NCI-H345 treated with DMSO at 0.1 percent for 48 hours (cell line): ENCODE measurements at regions not wholly inside any gene's neighbourhood (a gene's known extent, or its start where the extent isn't known, plus 50 kb on each side); places are given as distances from the start of the nearest gene placed in this dataset.

Source experiments
- DNase-seq: peaks from one replicate; lab custom pipeline; 2025; ENCODE audit not compliant: unreplicated experiment; lab: John Stamatoyannopoulos, UW

GRCh38 chr1:118364882-118365281, 179.9 kb upstream of the SPAG17 start:
- no peak for DNase-seq

DNA sequence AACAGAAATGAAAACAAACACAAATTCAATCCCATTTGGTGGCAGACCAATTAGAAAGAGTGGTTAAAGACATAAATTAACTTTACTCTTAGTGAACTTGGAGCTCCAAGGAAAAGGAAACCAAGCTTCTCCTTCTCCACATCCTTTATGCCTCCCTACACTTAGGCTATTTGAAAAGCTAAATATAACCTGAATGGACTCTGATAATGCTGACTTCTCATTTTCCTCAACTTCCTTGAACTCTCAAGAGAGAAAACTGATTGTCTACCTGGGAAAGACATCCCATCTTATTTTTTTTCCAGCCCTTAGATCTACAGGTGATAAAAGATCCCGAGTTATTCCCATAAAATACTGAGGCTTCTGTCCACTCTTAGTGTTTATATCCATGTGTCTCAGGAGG, 178.4 kb upstream of the SPAG17 start:
- no peak for DNase-seq

GRCh38 chr1:118360817-118361216, 175.8 kb upstream of the SPAG17 start:
- DNase-seq, result no peak

- DNase-seq, result no peak
Observed at GRCh38 chr1:118346936-118347335, 161.9 kb upstream of the SPAG17 start.

- peak; percentile 4 for DNase-seq
Observed at GRCh38 chr1:118340928-118341910, 156.2 kb upstream of the SPAG17 start.

DNA sequence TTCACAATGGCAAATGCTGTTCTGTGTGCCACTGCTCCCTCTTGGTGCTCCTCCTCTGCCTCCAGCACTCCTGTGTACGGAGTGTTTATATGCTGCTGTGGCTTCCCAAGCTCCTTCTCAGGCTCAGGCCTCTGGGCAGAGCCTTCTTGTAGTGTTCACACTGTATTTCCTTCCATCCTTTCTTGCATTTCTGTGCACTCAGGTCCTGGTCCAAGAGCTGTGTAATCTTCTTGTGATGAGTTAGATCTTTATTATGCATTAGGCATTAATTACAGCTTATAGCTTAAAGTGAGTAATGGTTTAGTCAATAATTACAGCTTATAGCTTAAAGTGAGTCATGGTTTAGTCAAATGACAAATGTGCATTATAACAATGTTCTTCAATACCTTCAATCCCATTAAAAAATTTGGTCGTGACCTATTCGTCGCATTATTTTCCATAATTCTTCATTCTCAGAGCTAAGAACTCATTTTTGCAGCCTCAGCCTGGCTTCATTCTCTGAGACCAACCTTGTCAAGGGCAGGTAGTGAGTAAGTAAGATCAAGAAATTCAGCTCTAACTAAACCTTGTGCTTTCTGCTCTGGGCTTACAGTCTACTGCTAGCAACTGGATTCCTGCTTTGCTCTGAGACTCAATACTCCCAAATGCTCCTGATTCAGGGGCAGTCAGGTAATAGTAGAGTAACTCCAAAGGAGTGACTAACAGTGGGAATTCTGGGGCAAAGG, 154.5 kb upstream of the SPAG17 start:
- DNase-seq, result no peak

- DNase-seq, result no peak
Observed at GRCh38 chr1:118338936-118339335, 153.9 kb upstream of the SPAG17 start.

DNA sequence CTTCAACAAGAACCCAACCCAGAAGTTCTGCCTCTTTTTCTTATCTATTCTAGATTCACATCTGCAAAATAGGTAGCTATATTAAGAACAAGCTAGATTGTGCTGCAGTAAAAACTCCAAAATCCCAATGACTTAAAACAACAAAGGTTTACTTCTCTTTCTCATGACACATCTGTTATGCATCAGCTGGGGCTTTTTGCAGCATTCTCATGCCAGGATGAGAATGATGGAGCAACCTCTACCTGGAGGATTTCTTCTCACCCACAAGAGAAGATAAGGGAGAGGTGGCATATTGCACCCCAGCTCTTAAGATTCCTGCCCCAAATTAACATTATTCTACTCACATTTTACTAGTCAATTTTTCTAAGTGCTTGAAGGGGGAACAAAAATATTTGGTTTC, 152.3 kb upstream of the SPAG17 start:
- no peak for DNase-seq

DNA sequence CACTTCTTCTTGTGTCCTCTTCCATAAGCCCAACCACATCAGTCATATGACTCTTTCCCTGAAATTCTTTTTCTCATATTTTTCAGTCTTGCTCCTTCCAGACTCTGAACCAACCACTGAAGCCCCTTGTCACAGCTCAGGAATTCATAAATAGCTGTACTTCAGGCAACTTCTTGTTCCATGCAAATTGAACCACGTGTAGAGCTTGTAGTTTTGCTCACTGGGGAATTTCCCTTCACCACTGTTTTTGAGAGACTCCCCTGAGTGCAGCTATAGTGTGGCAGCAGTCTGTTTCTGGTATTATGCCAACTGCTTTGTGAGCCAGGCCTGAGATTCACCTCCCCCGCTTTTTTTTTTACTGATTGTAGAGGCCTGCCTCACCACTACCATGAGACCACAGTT, 150.3 kb upstream of the SPAG17 start:
- peak; percentile 34 for DNase-seq

GRCh38 chr1:118334506-118334905, 149.5 kb upstream of the SPAG17 start:
- DNase-seq, result no peak

DNA sequence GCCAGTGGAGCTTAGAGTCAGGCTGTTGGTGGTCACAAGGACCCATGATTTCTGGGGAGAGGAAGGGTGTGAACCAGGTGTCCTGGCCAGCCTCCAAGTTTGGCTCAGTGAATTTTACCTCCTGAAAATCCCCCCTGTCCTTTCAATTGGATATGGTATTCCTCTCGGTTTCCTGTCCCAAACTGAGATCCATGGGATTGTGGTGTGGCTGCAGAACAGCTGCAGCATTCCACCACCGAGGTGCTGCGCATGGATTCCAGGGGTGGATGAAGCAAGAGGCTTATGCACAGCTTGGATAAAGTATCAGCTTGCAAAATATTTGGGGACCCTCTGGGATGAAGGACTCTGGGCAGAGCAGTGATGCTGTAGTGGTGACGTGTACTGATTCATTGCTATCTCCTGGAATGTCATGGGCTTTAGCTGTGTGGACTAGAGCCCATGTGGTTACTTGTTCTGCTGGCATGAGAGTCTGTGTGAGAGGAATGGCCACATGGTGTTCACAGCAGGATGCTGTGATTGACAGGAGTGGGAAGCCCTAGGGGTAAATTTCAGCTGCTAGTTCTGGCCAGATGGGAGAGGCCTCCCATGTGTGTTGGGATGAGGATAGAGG, 148.7 kb upstream of the SPAG17 start:
- no peak for DNase-seq

- no peak for DNase-seq
Observed at GRCh38 chr1:118326960-118327629, 142.1 kb upstream of the SPAG17 start.

DNA sequence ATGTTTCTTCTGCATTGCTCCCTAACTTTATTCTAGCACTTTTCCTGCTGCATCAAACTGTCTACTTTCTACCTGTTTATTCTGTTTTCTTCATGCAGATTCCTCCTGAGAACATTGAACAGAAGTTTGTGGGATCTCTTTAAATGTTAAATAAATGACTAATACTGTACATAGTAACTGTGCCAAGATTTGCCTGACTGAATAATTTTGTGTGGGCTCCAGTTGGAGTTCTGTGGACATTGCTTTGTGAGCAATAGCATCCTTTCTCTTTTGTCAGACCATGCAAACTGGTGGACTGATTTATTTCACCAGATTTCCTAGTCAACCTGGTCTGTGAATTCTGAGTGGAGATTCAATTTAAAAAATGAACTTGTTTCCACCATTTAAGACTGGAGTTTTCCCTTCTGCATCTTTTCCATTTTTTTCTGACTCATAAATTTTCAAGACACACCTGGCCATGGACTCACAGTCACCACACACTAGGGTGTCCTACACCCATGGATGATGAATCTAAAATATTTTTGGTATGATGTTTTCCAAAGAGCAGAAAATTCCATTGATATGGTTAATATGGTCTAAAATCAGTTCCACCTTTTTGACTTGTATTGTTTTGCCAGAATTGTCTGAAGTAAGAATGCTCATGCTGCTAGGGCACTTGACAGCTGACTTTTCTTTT, 140.7 kb upstream of the SPAG17 start:
- DNase-seq, result no peak

- DNase-seq, result no peak
Observed at GRCh38 chr1:118323246-118323645, 138.2 kb upstream of the SPAG17 start.

DNA sequence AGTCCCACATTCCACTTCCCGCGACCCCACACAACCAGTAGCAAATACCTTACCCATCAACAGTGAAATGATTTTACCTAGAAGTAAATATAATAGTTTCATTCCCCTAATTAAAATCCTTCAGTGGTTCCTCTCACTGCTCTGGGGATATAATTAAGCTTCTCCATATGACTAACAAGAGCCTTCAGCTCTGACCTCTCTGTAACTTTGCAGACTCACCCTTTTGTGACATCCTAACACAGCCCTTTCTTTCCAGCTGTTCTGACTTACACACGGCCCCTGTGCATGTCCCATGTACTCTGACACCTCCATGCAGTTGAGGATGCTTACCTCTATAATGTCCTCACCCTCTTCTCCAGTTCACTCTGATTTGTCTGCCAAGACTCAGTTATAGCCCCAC, 137.3 kb upstream of the SPAG17 start:
- no peak for DNase-seq

DNA sequence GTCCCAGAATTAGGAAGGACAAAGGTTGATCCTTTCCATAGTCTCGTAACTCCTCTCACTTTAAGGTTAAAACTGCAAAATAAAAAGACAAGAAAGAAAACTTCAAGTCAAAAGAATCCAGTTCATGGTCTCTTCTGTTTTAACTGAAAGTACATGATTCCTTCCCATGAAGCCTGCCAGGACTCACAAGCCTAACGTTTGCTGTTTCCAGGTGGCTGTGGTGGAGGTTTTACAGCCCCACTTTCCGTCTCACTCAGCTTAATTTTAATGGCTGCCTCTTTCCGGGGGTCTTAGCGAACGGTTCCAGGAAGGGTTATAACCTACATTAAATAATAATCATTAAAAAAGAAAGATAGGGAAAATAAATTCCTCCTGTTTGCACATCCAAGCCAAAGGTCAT, 136.8 kb upstream of the SPAG17 start:
- DNase-seq, result no peak

DNA sequence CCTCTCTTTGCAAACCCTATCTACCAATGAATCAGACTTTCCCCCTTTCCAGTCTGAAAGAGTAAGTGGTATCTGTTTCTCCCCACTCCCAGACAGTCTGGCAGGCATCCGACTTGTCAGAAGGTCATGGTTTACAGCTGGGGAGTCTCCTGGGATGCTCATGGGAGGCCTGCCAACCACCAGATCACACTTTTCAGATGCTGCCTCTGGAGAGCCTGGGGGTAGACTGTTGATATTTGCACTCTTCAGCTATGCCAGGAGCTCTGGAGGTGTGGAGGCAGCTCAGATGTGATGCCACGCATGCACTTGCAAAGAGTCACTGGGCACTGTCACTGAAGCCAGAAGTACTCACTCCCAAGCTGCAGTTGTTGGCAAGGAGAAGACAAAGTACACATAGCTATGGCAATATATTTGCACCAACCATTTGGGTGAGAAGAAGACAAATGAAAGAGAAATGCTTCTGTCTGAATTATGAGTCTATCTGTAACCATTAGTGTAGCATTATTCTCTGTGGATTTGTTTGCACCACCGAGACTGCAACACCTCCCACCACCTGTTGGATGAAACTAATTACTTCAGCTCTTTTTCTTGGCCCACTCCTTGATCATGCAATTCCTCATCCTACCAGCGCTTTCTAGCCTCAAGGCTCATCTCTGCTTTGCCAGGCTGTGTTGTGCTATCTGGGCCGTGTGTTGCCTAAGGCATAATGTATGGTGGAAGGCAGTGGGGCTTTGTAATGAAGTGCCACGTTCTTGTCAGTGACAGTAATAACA, 133.0 kb upstream of the SPAG17 start:
- no peak for DNase-seq

DNA sequence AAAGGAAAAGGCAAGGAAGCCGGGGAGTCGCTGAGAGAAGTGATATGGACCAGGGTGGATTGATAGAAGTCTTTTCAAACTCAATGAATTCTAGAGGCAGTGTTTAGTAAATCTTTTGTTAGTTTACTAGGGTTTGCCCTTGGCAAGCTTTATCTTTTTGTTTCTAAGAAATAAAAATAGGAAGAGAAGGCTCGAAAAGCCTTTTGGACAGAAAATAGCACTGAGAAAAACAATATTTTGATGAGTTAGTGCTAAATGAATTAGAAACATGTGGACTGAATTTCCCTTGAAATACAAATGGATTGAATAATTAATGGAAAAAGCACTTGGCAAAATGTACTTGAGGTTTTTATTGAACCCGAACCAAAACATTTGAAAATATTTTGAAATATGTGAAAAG, 121.8 kb upstream of the SPAG17 start:
- DNase-seq, result no peak

GRCh38 chr1:118304722-118305359, 119.8 kb upstream of the SPAG17 start:
- DNase-seq, result no peak
